GM03348 (cell line): ENCODE measurements at regions not wholly inside any gene's neighbourhood (a gene's known extent, or its start where the extent isn't known, plus 50 kb on each side); places are given as distances from the start of the nearest gene placed in this dataset.
A peak's percentile ranks its signal among the peaks of the same experiment; 100 is the strongest.

Source experiments
- DNase-seq: peaks from one replicate; pipeline ENCODE4 v3.0.0; 2012; ENCODE audit warnings: low spot score

- DNase-seq = no peak
Measured at GRCh38 chr5:42351956-42352355, 71.3 kb upstream of the GHR start.

GRCh38 chr5:42360056-42360455 lies 63.2 kb upstream of the GHR start:
- peak; percentile 16 for DNase-seq

GRCh38 chr5:42360616-42361314 lies 62.5 kb upstream of the GHR start:
- DNase-seq = no peak

- DNase-seq = no peak
Measured at GRCh38 chr5:42361315-42361688, 61.9 kb upstream of the GHR start.

GRCh38 chr5:42366051-42366450 lies 57.2 kb upstream of the GHR start:
- no peak for DNase-seq
